GM13976 (cell line): ENCODE measurements at regions not wholly inside any gene's neighbourhood (a gene's known extent, or its start where the extent isn't known, plus 50 kb on each side); places are given as distances from the start of the nearest gene placed in this dataset.

Source experiments
- DNase-seq: peaks from one replicate; pipeline ENCODE4 v3.0.0; 2012; ENCODE audit warnings: low spot score
- in situ Hi-C: fragments of 300-500 bp; cut with MboI; formaldehyde crosslinking; loops from one replicate; pipeline ENCODE4 v1.12.0; 2022; ENCODE audit warnings: low sequenced_read_pairs, mixed read lengths, inconsistent platforms; ENCODE audit not compliant: unreplicated experiment
- TF ChIP-seq, protein P1 (sequence below): IDR thresholded peaks from 2 replicates; pipeline ENCODE4 v1.5.1; 2012; ENCODE audit warnings: borderline replicate concordance, mild to moderate bottlenecking; ENCODE audit not compliant: insufficient read depth; ENCODE audit errors: extremely low read depth, missing control alignments, control extremely low read depth

DNA sequence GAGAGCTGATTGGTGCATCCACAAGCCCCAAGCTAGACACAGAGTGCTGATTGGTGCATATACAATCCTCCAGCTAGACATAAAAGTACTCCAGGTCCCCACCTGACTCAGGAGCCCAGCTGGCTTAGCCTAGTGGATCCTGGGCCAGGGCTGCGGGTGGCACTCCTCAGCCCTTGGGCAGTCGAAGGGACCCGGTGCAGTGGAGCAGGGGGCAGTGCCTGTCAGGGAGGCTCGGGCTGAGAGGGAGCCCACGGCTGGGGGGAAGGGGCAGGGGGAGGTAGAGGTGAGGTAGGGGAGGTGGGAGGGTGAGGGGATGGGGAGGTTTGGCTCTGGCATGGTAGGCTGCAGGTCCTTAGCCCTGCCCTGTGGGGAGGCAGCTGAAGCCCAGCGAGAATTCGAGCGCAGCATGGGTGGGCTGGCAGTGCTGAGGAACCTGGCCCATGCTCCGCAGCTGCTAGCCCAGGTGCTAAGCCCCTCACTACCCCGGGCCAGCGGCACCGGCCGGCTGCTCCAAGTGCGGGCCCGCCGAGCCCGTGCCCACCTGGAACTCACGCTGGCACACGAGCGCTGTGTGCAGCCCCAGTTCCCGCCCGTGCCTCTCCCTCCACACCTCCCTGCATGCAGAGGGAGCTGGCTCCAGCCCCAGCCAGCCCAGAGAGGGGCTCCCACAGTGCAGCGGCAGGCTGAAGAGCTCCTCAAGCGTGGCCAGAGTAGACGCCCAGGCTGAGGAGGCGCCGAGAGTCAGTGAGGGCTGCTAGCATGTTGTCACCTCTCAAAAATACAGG, 742.8 kb downstream of the FAM181B start:
- in situ Hi-C loops: no loop called here
- TF ChIP-seq, protein P1, sequence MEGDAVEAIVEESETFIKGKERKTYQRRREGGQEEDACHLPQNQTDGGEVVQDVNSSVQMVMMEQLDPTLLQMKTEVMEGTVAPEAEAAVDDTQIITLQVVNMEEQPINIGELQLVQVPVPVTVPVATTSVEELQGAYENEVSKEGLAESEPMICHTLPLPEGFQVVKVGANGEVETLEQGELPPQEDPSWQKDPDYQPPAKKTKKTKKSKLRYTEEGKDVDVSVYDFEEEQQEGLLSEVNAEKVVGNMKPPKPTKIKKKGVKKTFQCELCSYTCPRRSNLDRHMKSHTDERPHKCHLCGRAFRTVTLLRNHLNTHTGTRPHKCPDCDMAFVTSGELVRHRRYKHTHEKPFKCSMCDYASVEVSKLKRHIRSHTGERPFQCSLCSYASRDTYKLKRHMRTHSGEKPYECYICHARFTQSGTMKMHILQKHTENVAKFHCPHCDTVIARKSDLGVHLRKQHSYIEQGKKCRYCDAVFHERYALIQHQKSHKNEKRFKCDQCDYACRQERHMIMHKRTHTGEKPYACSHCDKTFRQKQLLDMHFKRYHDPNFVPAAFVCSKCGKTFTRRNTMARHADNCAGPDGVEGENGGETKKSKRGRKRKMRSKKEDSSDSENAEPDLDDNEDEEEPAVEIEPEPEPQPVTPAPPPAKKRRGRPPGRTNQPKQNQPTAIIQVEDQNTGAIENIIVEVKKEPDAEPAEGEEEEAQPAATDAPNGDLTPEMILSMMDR: no peak
- DNase-seq: no peak

DNA sequence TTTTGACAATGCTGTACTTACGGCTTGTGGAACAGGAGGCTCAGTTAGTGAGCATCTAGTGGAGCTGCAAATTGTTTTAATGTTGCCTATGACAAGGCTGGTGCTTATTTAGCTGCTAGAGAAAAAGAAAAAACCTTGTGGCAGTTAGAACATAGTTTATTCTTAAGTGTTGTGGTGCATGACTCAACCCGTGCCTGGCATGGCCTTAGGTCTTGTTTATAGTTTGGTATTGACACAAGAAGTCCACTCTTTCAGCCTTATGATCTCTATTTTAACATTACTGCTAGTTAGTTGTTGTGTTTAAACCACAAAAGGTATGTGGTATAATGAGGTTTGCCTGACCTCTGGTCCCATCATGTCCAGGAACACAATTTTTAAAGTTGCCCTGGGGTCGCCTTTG, 744.6 kb downstream of the FAM181B start:
- DNase-seq: no peak
- TF ChIP-seq, protein P1: no peak
- in situ Hi-C loops: no loop called here

DNA sequence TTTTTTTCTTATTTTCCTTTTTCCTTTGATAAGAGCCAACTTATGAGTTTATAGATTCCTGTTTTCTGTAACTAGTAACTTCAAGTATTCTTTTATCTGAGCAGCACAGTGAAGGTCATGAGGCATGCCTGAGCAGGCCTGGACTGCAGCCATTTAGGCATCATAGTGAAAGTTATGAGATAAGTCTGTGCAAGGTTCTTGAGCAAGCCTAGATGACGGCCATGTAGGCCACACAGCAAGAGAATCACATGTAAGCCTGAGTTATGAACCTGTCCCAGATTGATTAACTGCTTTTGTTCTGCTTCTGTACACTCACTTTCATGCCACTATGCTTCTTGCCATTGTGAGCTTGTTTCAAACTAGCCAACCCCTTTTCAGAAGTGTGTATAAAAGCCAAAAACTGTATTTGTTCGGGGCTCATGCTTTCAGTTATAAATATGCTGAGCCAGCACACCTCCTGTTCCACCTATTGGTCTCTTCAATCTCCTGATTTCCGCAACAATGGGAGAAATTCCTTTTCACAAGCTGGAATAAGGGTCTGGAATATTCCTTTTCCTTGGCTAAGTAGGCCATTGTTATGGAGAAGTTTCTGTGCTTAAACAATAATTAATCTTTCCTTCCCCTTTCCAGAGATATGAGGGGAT, 745.7 kb downstream of the FAM181B start:
- peak; percentile 21 for DNase-seq
- in situ Hi-C loops: no loop called here
- TF ChIP-seq, protein P1: no peak

DNA sequence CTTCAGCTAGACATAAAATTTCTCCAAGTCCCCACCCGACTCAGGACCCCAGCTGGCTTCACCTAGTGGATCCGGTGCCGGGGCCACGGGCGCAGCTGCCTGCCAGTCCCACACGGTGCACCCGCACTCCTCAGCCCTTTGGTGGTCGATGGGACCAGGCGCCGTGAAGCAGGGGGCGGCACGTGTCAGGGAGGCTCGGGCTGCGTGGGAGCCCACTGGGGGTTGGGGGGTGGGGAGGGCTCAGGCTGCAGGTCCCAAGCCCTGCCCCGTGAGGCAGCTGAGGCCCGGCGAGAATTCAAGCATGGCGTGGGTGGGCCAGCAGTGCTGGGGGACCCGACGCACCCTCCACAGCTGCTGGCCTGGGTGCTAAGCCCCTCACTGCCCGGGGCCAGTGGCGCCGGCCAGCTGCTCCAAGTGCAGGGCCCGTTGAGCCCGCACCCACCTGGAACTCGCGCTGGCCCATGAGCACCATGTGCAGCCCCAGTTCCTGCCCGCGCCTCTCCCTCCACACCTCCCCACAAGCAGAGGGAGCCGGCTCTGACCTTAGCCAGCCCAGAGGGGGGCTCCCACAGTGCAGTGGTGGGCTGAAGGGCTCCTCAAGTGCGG, 747.0 kb downstream of the FAM181B start:
- in situ Hi-C loops: no loop called here
- DNase-seq: no peak
- TF ChIP-seq, protein P1: no peak

DNA sequence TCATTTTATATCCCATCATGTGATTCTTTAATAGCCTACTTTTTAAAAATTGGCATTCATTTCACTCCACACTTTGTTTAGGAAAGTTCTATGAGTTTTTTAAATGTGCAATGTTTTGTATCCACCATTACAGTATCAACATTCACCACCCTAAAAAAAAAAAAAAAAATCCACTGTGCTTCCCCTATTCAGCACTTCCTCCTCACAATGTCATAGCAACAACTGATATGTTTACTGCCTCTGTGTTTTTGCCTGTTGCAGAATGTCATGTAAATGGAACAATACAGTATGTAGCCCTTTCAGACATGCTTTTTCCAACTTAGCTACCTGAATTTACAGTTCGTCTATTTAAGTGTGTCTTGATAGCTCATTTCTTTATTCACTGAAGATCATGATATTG, 754.2 kb downstream of the FAM181B start:
- in situ Hi-C loops: no loop called here
- DNase-seq: no peak
- TF ChIP-seq, protein P1: no peak

DNA sequence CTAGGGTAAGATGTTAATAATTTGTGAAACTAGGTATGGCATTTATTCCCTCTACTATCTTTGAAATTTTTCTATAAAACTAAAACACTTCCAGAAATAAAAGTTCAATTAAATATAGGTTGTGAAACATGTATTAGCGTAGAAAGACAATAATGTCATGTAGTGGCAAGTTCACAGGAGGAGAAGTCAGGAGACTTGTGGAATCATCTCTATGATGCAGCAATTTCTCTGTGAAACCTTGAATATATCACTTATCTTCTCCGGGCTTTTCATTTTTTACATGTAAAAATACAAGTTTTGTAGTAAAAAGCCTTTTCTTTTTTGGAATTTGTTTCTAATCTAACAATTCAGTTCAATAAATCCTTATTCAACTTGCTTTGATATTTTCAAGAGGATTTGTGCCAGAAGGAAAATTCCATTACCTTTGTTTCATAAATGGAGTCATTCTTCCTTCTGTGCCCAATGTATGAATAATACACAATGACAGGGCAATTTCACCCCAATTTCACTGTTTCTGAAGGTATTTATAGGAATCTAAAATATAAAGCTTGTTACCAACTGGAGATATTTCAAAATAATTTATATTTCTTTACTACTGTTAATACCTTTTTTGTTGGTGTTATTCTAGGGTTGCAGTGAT, 758.3 kb downstream of the FAM181B start:
- in situ Hi-C loops: no loop called here
- no peak for DNase-seq
- TF ChIP-seq, protein P1: no peak
